ENCODE measurements at regions not wholly inside any gene's neighbourhood (a gene's known extent, or its start where the extent isn't known, plus 50 kb on each side); places are given as distances from the start of the nearest gene placed in this dataset.

DNA sequence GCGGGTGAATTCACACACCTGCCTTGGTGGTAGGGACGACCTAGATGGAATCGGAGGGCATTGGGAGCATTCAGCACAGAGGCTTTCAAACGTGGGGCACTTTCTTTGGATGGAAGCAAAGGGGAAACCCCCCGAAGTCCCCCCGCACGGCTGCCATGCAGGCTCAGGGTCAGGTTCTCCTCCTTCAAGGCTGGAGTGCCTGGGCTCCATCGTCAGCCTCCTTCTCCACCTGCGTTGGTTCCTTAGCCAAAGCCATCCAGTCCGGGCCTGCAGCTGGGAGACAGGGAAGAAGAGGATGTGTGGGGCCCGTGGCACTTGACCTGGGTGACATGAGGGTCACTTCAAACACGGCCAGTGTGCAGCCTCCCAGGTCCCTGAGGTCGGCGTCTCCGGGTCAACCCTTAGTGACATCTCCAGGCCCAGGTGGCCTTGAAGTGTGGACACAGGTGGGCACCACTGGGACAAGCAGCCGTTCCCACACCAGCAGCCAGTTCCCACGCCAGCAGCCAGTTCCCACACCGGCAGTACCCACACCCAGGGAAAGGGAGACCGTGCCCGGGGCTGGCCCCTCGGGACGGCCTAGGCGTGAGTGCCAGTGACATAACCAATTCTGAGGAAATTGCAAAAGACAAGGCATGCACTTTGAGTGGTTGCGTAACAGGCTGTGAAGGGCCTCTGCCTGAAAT is 116.0 kb downstream of the SOX1 start:
- TF ChIP-seq POLR2AphosphoS5 (IDR thresholded peaks at IDR 0.05; ENCODE audit: low read depth, low read length) (no peak), CTCF (IDR thresholded peaks at IDR 0.05; ENCODE audit: control extremely low read depth in 1 of 3, insufficient read depth in 1 of 3, low read depth in 1 of 3, low read length in 3 of 3) (no peak), CREB1 (IDR thresholded peaks at IDR 0.05) (no peak), USF2 (IDR thresholded peaks at IDR 0.05; ENCODE audit: low read length) (no peak)
